K562 (cell line): ENCODE measurements at regions not wholly inside any gene's neighbourhood (a gene's known extent, or its start where the extent isn't known, plus 50 kb on each side); places are given as distances from the start of the nearest gene placed in this dataset.

Experiments
- ATF4 ChIP-seq: fragments of 450-650 bp; formaldehyde crosslinking; IDR thresholded peaks from 2 replicates; pipeline ENCODE4 v1.4.0; 2022; ENCODE audit warnings: mild to moderate bottlenecking, moderate library complexity
- NELFE ChIP-seq: IDR thresholded peaks from 2 replicates; pipeline ENCODE4 v1.6.1; 2011; ENCODE audit warnings: mild to moderate bottlenecking; ENCODE audit not compliant: insufficient read depth, insufficient read length
- PHTF2 ChIP-seq: fragments of 250-450 bp; sonication (Bioruptor Pico); IDR thresholded peaks from 2 replicates; pipeline ENCODE4 v1.5.0; 2021; ENCODE audit warnings: mild to moderate bottlenecking
- POLR2AphosphoS5 ChIP-seq: IDR thresholded peaks from 2 replicates; pipeline ENCODE4 v1.6.1; 2011; ENCODE audit warnings: mild to moderate bottlenecking, low read depth, low read length, moderate library complexity; ENCODE audit not compliant: control insufficient read depth, insufficient read depth
- PRDM10 ChIP-seq: fragments of 450-650 bp; IDR thresholded peaks from 2 replicates; pipeline ENCODE4 v1.6.1; 2018; ENCODE audit not compliant: partially characterized antibody
- TAF1 ChIP-seq: IDR thresholded peaks from 2 replicates; pipeline ENCODE4 v1.6.1; 2011; ENCODE audit warnings: mild to moderate bottlenecking, low read length, moderate library complexity; ENCODE audit not compliant: insufficient read depth, control insufficient read depth, severe bottlenecking; ENCODE audit errors: extremely low read depth
- TCF7 ChIP-seq: sonication (generic); IDR thresholded peaks from 2 replicates; pipeline ENCODE4 v1.6.1; 2016; ENCODE audit warnings: antibody characterized with exemption, borderline replicate concordance
- ZNF551 ChIP-seq: fragments of 250-450 bp; sonication (Bioruptor Pico); IDR thresholded peaks from 2 replicates; pipeline ENCODE4 v1.5.0; 2021; ENCODE audit warnings: mild to moderate bottlenecking, moderate library complexity
- ZNF695 ChIP-seq: fragments of 450-650 bp; formaldehyde crosslinking; IDR thresholded peaks from 2 replicates; pipeline ENCODE4 v1.4.0; 2020; ENCODE audit warnings: mild to moderate bottlenecking, moderate library complexity
- ZNF766 ChIP-seq: fragments of 200-800 bp; sonication (Bioruptor generic); conservative IDR thresholded peaks from 2 replicates; pipeline ENCODE4 v1.6.1; 2016; ENCODE audit warnings: missing genetic modification characterization, missing compliant biosample characterization
- TF ChIP-seq, protein P1 (sequence below): fragments of 200-800 bp; sonication (Bioruptor generic); IDR thresholded peaks from 2 replicates; pipeline ENCODE4 v1.6.1; 2017; ENCODE audit warnings: missing genetic modification characterization, missing compliant biosample characterization
- TF ChIP-seq, protein P2 (sequence below), 2 experiments: fragments of 450-650 bp; IDR thresholded peaks; 2 replicates each; pipeline ENCODE4 v1.6.1; 2016

DNA sequence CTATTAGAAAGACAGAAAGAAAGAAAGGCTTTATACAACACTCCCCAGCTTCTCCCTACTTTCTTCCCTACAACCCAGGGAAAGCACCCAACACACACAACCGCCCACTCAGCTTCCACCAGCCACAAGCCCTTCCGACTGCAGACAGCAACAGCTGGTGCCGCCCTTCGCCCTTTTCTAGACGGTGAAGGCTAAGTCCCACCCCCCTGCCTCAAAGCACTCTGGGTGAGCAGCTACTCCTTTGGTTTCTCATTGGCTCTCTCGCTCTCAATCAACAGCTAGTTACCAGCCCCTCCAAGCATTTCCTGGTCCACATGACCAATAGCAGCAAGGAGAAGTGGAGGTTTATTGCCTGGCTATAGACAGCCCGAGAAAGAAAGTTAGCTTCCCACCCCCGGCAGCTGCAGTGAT lies 230.1 kb upstream of the MOCS1 start (continued):
- no peak for TF ChIP-seq PHTF2 (CRISPR knock-in tag)
- TF ChIP-seq, protein P1, sequence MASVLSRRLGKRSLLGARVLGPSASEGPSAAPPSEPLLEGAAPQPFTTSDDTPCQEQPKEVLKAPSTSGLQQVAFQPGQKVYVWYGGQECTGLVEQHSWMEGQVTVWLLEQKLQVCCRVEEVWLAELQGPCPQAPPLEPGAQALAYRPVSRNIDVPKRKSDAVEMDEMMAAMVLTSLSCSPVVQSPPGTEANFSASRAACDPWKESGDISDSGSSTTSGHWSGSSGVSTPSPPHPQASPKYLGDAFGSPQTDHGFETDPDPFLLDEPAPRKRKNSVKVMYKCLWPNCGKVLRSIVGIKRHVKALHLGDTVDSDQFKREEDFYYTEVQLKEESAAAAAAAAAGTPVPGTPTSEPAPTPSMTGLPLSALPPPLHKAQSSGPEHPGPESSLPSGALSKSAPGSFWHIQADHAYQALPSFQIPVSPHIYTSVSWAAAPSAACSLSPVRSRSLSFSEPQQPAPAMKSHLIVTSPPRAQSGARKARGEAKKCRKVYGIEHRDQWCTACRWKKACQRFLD (CRISPR knock-in tag): no peak
- no peak for TF ChIP-seq ATF4
- peak; percentile 100 for TF ChIP-seq ZNF766 (CRISPR knock-in tag)
- TF ChIP-seq PRDM10: no peak
- peak; percentile 55; the same call in 1 of the 2 replicates for TF ChIP-seq POLR2AphosphoS5
- no peak for TF ChIP-seq ZNF551 (CRISPR knock-in tag)
- TF ChIP-seq, protein P2, sequence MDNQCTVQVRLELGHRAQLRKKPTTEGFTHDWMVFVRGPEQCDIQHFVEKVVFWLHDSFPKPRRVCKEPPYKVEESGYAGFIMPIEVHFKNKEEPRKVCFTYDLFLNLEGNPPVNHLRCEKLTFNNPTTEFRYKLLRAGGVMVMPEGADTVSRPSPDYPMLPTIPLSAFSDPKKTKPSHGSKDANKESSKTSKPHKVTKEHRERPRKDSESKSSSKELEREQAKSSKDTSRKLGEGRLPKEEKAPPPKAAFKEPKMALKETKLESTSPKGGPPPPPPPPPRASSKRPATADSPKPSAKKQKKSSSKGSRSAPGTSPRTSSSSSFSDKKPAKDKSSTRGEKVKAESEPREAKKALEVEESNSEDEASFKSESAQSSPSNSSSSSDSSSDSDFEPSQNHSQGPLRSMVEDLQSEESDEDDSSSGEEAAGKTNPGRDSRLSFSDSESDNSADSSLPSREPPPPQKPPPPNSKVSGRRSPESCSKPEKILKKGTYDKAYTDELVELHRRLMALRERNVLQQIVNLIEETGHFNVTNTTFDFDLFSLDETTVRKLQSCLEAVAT (IDR thresholded peaks at IDR 0.05): peak; percentile 74 to 86; a peak in 3 of 4 replicates
- no peak for TF ChIP-seq NELFE
- peak; percentile 57 for TF ChIP-seq TAF1
- no peak for TF ChIP-seq TCF7
- no peak for TF ChIP-seq ZNF695 (CRISPR knock-in tag)
